ENCODE measurements at regions not wholly inside any gene's neighbourhood (a gene's known extent, or its start where the extent isn't known, plus 50 kb on each side); places are given as distances from the start of the nearest gene placed in this dataset.
"Not testable (repeated sequence)": the region's sequence is repeated elsewhere in the genome, so short reads cannot be mapped to it uniquely, and the experiment has no call there.

DNA sequence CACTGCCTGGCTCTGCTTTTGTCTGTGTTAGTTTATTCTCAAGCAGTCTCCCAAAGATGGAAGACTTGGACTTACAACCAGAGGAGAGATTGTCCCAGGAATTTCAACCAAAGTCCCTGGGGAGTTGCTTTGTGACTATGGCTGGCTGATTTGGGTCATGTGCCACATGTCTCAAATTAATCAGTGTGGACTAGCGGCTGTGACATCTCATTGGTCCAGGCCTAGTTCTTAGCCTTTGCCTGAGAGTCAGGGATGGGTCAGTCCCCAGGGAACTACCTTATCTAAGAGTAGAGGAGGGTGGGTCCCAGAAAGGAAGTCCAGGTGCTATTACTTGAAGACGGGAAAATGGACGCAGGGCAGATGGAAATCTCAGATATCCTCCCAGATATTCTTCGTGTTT is 217.1 kb downstream of the ACKR3 start (continued):
- TF ChIP-seq TAF1 (IDR thresholded peaks at IDR 0.05; ENCODE audit: low read depth, low read length) (no peak), EP300 (IDR thresholded peaks at IDR 0.05; ENCODE audit: borderline replicate concordance in 1 of 2, low read depth in 2 of 2, low read length in 2 of 2) (no peak), RFX5 (IDR thresholded peaks at IDR 0.05; ENCODE audit: borderline replicate concordance, low read depth, low read length) (no peak)

DNA sequence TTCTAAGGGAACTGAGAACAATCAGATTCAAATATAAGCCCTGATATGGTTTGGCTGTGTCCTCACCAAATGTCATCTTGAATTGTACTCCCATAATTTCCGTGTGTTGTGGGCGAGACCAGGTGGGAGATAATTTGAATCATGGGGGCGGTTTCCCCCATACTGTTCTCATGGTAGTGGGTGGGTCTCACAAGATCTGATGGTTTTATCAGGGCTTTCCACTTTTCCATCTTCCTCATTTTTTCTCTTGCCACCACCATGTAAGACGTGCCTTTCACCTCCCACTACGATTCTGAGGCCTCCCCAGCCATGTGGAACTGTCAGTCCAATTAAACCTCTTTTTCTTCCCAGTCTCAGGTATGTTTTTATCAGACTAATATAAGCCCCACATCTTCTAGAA is 217.8 kb downstream of the ACKR3 start:
- H3K9ac ChIP-seq (replicated peaks in 1 of 4; ENCODE audit: extremely low read depth in 1 of 4, low read depth in 3 of 4, low read length in 3 of 4); H3K79me2 ChIP-seq (ENCODE audit: control insufficient read depth in 1 of 2, insufficient read depth in 2 of 2, low read length in 2 of 2); H3K14ac ChIP-seq (ENCODE audit: insufficient read length); H3K27me3 ChIP-seq (replicated peaks in 1 of 4; ENCODE audit: control insufficient read depth in 3 of 4, extremely low read depth in 1 of 4, insufficient read depth in 3 of 4, low read length in 3 of 4); FAIRE-seq; H3K23me2 ChIP-seq (ENCODE audit: low read depth, low read length); H3K4me2 ChIP-seq (ENCODE audit: insufficient read depth in 1 of 2, low read depth in 2 of 2, low read length in 2 of 2); H3K56ac ChIP-seq (replicated peaks; ENCODE audit: insufficient read length, low read depth, low read length); H4K5ac ChIP-seq (ENCODE audit: insufficient read length, low read depth, low read length); H4K8ac ChIP-seq (ENCODE audit: extremely low read depth, insufficient read depth, low read length); POLR2A ChIA-PET (ENCODE audit: partially characterized antibody); H2BK15ac ChIP-seq (ENCODE audit: low read length); H2BK12ac ChIP-seq (ENCODE audit: low read depth, low read length); H2BK120ac ChIP-seq (replicated peaks; ENCODE audit: low read depth, low read length); H3K4me1 ChIP-seq (replicated peaks in 1 of 4; ENCODE audit: control insufficient read depth in 3 of 4, insufficient read depth in 4 of 4, low read length in 3 of 4); CTCF ChIA-PET (ENCODE audit: partially characterized antibody); H3K36me3 ChIP-seq (ENCODE audit: control insufficient read depth in 2 of 4, insufficient read depth in 4 of 4, low read length in 3 of 4); H3K9me3 ChIP-seq (ENCODE audit: insufficient read depth in 2 of 2, low read depth in 1 of 2, low read length in 1 of 2); H3K79me1 ChIP-seq (ENCODE audit: low read depth, low read length); H3K4me3 ChIP-seq (ENCODE audit: extremely low read depth in 1 of 4, insufficient read depth in 2 of 4, low read depth in 3 of 4, low read length in 4 of 4); H2BK20ac ChIP-seq (ENCODE audit: low read length); H4K20me1 ChIP-seq (replicated peaks in 1 of 2; ENCODE audit: control insufficient read depth in 1 of 2, insufficient read depth in 2 of 2, low read length in 2 of 2); H4K91ac ChIP-seq (replicated peaks; ENCODE audit: insufficient read length, low read length); H3K23ac ChIP-seq (ENCODE audit: insufficient read length); DNase-seq (ENCODE audit: low read depth in 1 of 2, low spot score in 2 of 2); H2BK5ac ChIP-seq (ENCODE audit: low read depth, low read length); H3K18ac ChIP-seq (ENCODE audit: extremely low read depth, low read length); H2AK5ac ChIP-seq (ENCODE audit: low read depth, low read length); H3K4ac ChIP-seq (replicated peaks; ENCODE audit: insufficient read length, low read depth, low read length); H3K27ac ChIP-seq (ENCODE audit: low read depth, low read length); H2AFZ ChIP-seq (ENCODE audit: low read length): not testable (repeated sequence)
- 85% methylated on average over 5 of the region's 5 CpGs; no CpG with 5 or more reads in 1 of the 2 experiments for WGBS, 2 experiments (ENCODE audit: extremely low coverage in 1 of 2, insufficient coverage in 1 of 2, insufficient read length in 1 of 2, insufficient replicate concordance in 2 of 2, low coverage in 1 of 2, low lambda C conversion rate in 2 of 2, missing lambda C conversion rate in 1 of 2)

Data from H1 (cell line).